ENCODE measurements at regions not wholly inside any gene's neighbourhood (a gene's known extent, or its start where the extent isn't known, plus 50 kb on each side); places are given as distances from the start of the nearest gene placed in this dataset.

GRCh38 chr20:51131811-51132210 lies 108.9 kb upstream of the KCNG1 start:
- TF ChIP-seq CREB5 (CRISPR knock-in tag; IDR thresholded peaks at IDR 0.05; ENCODE audit: low read depth), result no peak
- TF ChIP-seq ZFP3 (CRISPR knock-in tag; IDR thresholded peaks at IDR 0.05), result no peak
- TF ChIP-seq PATZ1 (CRISPR knock-in tag; IDR thresholded peaks at IDR 0.05; ENCODE audit: borderline replicate concordance), result no peak
- TF ChIP-seq ZC3H10 (CRISPR knock-in tag; IDR thresholded peaks at IDR 0.05), result no peak
- no peak for TF ChIP-seq PPARA (CRISPR knock-in tag; IDR thresholded peaks at IDR 0.05; ENCODE audit: borderline replicate concordance)
- no peak for TF ChIP-seq CSDC2 (CRISPR knock-in tag; IDR thresholded peaks at IDR 0.05)
- TF ChIP-seq ESRRG (CRISPR knock-in tag; IDR thresholded peaks at IDR 0.05), result no peak
- no peak for TF ChIP-seq CSRNP3 (CRISPR knock-in tag; IDR thresholded peaks at IDR 0.05)
- TF ChIP-seq ZFP30 (CRISPR knock-in tag; IDR thresholded peaks at IDR 0.05), result no peak
- TF ChIP-seq SNAI2 (CRISPR knock-in tag; IDR thresholded peaks at IDR 0.05), result no peak
- TF ChIP-seq ZNF565 (CRISPR knock-in tag; conservative IDR thresholded peaks at IDR 0.05; ENCODE audit: low read depth), result no peak

All from SK-N-SH treated with all-trans-retinoic acid at 6 μM for 48 hours (cell line).